RPMI8226 (cell line): ENCODE measurements at regions not wholly inside any gene's neighbourhood (a gene's known extent, or its start where the extent isn't known, plus 50 kb on each side); places are given as distances from the start of the nearest gene placed in this dataset.
"Not testable (repeated sequence)": the region's sequence is repeated elsewhere in the genome, so short reads cannot be mapped to it uniquely, and the experiment has no call there.

Experiments
- DNase-seq: peaks from one replicate; pipeline ENCODE4 v3.0.0-alpha.2; 2015

- no peak for DNase-seq
Observed at GRCh38 chr12:82529101-82529500, 157.6 kb upstream of the TMTC2 start.

GRCh38 chr12:82529954-82530353 lies 156.8 kb upstream of the TMTC2 start:
- no peak for DNase-seq

DNA sequence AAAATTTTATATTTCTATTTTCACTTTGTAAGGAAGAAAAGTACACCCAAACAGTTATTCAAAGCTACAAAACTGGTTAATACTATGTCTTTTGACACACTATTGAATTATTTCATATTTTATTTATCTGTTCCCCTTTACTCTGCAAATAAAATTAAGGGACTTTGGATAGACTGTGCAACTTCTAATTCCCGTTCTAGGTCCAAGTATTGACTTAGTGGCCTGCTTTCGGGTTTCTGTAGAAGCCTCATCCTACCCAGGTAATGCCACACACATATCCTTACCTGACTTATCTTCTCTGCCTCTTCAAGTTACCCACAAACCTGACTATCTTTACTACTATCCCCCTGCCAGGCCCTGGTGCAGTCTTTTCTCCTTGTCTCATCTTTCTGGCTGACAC lies 156.3 kb upstream of the TMTC2 start:
- DNase-seq: no peak

DNA sequence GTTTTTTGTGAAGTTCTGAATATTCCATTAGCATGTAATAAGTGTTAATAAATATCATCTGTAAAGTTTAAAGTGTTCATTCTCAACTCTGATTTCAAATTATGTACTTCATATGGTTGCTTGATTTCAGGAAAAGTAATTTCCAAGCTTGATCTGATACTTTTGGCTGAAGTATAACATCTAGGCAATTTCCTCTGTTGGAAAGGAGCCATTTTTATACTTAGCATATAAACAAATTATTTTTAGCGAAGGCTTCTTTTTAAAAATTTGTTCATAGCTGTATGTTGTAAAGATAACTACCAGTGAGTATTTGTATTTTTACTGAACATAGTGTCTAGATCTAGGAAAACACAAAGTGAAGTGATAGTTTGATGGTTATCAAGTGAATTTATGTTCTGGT lies 153.4 kb upstream of the TMTC2 start:
- DNase-seq: no peak

GRCh38 chr12:82537436-82537835 lies 149.3 kb upstream of the TMTC2 start:
- DNase-seq: no peak

GRCh38 chr12:82554529-82554928 lies 132.2 kb upstream of the TMTC2 start:
- DNase-seq: no peak

DNA sequence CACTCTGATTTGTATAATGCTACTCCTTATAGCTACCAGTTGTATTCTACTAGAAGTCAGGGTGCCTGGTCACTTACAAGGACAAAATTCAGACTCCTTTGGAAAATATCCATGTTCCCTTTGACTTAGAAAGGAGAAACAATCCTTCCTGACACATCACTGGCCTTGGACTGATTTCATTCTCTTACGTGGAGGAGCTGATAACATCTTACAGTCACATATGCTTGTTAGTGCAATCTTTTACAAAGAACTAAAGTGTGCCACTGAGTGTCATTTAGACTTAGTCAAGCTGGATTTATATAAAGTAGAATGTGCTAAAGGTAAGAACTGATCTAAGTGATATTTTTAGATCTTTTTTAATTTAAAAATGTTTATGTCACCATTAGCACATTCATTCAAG lies 131.0 kb upstream of the TMTC2 start:
- DNase-seq: no peak

- DNase-seq: no peak
Observed at GRCh38 chr12:82565966-82566365, 120.7 kb upstream of the TMTC2 start.

GRCh38 chr12:82567688-82568087 lies 119.0 kb upstream of the TMTC2 start:
- DNase-seq: no peak

GRCh38 chr12:82574191-82574590 lies 112.5 kb upstream of the TMTC2 start:
- DNase-seq: no peak

DNA sequence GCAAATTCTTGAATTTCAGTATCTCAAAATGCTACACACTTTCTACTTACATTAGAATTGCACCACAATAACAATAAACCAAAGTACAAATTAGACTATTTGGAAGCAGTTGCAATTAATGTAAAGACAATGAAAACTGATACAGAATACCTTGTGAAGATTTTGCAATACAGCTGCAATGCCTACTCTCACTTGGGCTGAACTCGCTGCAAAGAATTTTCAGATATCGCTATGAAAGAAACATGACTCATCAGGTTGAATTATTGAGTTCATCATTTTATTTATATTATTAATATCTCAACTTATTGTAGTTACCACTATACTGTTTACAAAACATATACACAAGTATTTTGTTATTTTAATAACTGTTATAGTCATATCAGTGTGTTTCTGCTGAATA lies 108.0 kb upstream of the TMTC2 start:
- DNase-seq: no peak

DNA sequence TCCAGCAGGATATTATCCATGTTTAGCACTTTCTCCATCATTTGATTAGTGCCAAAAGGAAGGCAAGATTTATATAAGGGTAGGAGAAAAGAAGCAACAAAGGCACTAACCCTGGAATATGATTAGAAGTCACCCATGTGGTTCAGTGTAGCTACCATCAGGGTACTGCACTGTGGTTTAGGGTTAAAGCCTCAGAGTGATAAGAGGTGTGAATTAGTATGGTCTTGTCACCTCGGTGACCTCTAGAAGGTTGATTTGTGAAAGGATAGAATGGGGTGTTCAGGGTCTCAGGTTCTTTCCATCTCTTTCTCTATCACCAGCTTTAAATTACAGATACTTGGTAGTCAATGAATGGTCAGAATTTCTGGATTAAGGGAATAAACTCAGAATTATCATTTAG lies 103.0 kb upstream of the TMTC2 start:
- DNase-seq: no peak

DNA sequence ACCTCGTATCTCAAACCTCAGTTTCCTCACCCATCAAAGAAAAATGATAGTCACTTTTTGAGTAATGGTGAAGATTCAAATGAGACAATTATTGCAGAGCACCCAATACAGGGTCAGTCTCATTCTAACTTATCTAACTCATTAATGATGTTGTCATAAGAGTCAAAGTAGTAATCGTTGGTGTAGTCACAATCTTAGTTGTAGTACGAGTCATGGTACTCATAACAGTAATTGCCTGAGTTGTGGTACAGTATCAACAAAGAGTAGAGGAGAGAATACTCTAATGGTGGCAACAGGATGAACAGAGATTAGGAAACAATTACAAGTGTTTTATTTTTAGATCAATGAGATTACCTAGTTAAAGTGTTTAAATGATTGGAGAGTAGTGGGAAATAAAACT lies 93.6 kb upstream of the TMTC2 start:
- DNase-seq: no peak

DNA sequence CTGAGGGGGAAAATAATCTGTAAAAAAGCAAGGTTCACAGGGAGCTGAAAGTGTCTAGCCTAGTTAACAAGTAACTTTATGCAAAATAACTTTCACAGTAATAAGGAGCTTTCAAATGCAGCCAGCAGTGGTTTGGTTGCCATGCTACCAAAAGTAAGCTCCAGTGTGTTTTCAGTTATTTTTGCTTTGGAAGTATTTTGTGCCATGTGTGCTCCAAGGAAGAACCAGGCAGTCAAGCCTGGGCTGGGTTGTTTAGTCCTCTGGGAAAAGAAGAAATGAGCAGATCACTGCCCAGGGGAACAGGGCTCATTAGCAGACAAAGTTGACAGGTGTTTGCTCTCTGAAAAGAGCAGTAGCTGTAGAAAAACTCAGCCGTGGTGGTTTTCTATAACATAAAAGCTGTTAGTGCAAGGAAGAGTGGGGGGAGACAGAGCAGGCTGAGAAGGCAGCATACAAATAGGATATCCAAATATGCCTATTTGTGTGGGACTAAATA lies 92.8 kb upstream of the TMTC2 start:
- no peak for DNase-seq

- DNase-seq: no peak
Observed at GRCh38 chr12:82595941-82596340, 90.8 kb upstream of the TMTC2 start.

- DNase-seq: no peak
Observed at GRCh38 chr12:82596483-82596882, 90.2 kb upstream of the TMTC2 start.

DNA sequence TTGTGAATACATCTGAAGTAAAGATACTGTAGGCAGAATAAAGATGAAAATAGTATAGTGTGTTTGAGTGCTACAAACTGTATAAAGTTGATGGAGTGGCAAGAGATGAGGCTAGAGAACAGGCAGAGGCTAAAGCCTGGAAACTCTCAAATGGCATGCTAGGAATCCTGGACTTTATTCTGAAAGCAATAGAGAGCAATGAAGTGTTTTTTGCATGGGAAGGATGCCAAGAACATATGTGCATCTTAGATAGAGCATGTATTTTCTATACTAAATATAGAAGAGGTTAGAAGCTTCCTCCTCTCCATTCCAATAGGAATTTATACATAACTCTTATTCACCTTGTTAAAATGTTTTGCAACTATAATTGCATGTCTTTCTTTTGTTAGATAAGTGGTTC lies 86.3 kb upstream of the TMTC2 start:
- DNase-seq: no peak

- DNase-seq: not testable (repeated sequence)
Observed at GRCh38 chr12:82603647-82604046, 83.1 kb upstream of the TMTC2 start.

DNA sequence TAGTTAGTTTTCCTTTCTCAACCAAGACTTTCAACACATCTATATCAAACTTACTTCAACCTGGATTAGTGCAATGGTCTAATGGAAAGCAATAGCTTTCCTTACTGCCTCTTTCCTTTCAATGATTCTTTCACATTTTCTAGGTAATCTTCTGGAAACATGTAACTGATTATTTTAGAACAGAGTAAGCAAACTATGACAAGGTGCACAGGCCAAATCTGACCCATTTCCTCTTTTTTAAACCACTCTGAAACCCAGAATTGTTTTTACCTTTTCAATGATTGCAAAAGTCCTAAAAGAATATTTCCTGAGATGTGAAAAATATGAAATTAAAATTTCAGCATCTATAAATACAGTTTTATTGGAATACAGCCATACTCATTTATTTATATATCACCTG lies 81.6 kb upstream of the TMTC2 start:
- DNase-seq: no peak

DNA sequence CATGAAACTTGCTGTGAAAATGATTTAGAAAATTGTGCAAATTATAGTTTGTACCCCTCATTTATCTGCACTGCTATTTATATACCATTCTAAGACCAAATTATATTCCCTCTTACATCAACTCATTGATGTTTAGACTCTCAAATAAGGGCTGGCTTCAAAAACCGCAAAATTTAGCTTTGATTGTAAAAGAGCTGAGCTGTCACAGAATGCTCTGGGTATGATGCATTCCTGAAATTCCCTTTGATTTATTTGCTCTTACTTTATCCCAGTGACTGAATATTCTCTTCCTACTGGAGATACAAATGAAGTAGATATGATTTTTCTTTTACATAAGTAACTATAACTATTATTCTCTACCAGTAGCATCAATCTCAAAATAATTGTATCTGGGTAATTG lies 78.0 kb upstream of the TMTC2 start:
- no peak for DNase-seq

GRCh38 chr12:82609234-82609914 lies 77.3 kb upstream of the TMTC2 start:
- DNase-seq: no peak

DNA sequence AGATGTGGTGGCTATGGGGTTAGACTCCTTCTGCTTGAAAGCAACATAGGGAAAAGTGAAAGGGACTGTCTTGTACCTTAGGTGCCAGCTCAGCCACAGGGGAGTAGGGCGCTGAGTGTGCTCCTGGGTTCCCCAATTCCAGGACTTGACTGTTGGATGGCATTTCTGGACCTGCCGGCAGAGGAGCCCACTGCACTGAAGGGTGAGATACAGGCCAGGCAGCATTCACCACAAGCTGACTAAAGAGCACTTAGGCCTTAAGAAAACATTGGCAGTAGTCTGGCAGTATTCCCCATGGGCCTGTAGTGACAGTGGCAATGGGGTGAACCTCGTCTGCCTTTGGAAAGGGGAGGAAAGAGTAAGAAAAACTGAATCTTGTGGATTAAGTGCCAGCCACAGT lies 67.1 kb upstream of the TMTC2 start:
- DNase-seq: no peak

GRCh38 chr12:82620917-82621316 lies 65.8 kb upstream of the TMTC2 start:
- DNase-seq: no peak

GRCh38 chr12:82625523-82625922 lies 61.2 kb upstream of the TMTC2 start:
- no peak for DNase-seq

DNA sequence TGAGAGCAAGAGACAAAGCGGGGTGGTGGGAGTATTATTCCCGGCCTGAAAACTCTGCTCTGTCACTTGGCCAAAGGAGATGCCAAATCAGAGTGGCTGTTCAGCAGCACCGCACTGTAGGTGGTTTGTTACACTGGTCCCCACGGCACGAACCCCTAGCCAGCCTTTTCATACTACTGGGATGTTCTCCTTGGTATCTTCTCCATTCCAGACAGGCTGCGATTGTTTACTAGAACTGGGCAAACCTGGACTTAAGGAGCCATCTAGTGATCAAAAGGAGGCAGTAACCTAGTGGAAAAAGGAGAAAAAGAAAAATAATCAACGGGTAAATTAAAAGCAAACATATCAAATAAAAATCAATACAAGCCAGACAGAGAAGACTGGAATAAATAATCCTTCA lies 58.9 kb upstream of the TMTC2 start:
- no peak for DNase-seq
